GM21367 (cell line): ENCODE measurements at regions not wholly inside any gene's neighbourhood (a gene's known extent, or its start where the extent isn't known, plus 50 kb on each side); places are given as distances from the start of the nearest gene placed in this dataset.

Experiments
- ATAC-seq: cut with Tn5 transposase; IDR thresholded peaks from one replicate; pipeline ENCODE4 v1.9.1; 2021; ENCODE audit not compliant: unreplicated experiment

GRCh38 chr12:100738086-100738485 is 56.5 kb upstream of the ANO4 start:
- ATAC-seq: no peak

GRCh38 chr12:100741084-100741711 is 53.4 kb upstream of the ANO4 start:
- ATAC-seq: no peak

GRCh38 chr12:100743060-100743459 is 51.5 kb upstream of the ANO4 start:
- no peak for ATAC-seq
